ENCODE measurements at regions not wholly inside any gene's neighbourhood (a gene's known extent, or its start where the extent isn't known, plus 50 kb on each side); places are given as distances from the start of the nearest gene placed in this dataset.

DNA sequence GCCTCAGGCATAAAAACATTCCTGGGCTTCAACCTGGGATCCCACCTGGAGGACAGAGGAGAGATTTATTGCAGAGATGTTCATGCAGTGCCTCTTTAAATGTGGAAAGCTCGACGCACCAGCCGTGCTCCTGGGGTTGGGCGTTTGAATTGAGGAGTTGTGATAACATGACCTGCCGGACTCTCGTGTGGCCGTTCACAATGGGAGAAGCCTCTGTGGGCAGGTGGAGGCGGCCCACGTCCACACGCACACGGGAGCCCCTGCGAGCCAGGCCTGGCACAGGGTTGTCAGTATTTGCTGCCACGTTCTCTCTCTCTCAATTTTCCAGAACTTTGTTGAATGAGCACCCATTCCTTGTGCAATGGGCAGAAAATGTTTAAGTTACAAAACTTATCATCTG, 58.3 kb upstream of the PPARA start:
- no peak for DNase-seq

DNA sequence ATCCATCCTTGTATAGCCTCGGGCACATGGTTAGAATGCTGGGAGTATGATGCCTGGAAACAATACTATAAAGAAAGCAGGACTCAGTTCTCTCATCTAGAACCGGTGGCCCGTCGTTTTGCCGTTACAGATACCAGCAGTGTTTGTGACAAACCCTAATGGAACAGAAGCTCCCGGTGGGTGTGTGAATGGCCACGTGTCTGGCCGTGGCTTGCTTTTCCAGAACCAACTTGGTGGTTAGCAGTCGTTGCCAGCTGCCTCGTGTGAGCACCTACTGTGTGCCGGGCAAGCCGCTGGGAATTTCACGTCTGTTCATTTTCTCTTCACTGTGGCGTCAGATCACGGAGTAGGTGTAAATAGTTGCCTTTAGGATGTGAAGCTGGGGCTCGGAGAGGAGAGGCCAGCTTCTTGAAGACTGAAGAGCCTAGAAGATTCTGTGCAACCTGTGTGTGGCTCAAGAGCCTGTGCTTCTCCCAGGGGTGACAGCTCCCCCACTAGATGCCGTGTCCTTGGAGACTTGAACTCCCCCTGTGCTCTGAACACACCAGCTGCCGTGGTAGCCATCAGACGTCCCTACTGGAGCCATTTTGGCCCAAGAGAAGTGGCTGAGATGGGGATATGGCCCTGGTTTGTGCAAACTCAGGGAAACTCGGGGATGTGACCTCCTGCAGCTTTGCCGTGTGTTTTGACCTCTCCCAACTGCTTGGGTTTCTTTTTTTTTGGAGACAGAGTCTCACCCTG, 57.5 kb upstream of the PPARA start:
- no peak for DNase-seq

DNA sequence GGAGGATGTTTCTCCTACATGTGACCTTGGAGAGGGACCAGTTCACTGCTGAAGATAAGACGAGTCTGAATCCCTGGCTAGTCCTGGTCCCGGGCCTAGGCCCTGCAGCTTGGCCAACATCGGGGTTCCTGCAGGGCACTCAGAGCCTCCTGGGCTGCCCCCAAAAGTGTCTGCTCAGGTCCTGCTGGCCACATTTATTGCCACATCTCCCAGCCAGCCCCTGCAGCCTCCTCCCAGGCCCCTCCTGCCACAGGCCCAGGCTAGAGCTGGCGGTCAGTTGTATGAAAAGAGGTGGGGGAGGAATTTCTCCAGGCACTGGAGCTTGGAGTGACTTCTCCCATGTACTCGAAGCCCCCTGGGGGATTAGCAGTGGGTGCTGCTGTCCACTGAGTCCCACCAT, 56.5 kb upstream of the PPARA start:
- no peak for DNase-seq

DNA sequence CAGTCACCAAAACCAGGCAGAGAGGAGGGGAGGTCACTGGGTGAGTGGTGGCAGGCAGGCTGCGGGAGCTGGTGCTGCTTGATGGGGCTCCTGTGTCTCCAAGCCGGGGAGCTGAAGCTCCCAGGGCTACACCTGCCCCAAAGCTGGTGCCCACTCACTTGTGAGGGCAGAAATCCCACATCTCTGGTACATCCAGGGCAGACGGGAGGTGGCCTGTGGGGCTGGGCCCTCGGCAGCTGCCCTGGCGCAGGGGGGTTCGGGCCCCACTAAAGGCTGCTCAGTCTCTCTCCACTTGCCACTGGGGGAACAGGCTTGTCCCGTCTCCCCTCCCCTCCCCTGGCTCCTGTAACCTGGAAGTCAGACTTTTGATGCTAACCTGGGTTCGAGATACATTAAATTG, 55.6 kb upstream of the PPARA start:
- DNase-seq: no peak

DNA sequence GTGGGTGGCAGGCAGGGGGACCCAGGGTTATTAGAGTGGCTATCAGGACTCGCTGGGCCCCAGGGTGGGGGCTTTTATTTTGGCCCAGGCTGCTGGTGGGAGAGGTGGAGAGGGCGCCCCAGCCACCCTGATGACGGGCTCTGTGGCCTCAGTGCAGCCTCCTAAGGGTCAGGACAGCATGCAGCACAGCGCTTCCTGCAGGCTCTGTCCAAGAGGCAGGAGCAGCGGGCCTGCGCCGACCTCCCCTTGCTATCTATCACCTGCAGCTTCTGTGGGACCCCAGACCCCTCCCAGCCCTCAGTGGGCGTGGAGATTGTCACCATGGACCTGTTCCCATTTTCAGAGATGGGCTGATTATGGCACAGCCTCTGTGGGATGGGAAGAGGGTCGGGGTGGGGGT, 54.3 kb upstream of the PPARA start:
- no peak for DNase-seq

DNA sequence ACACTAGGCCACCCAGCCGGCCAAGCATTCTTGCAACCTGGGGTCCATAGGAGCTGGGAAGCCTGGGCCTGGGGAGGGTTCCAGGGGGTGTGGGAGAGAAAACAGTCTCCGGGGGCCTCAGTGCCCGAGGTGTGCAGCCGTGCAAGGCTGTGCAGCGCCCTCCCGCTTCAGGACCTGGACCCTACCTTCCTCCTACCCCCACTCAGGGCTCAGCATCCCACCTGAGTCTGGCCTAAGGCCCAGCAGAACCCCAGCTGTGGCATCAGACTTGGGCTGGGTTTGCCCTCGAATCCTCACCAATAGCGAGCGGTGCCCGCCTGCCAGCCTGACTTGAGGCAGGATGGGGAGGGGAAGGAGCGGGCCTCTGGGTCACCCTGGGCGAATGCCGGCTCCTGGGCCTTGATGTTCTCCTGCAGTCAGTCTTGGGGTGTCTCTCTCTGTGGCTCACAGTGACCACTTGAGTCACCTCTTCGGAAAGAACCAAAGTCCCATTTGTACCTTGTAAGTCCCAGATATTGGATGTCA, 53.6 kb upstream of the PPARA start:
- DNase-seq: no peak

DNA sequence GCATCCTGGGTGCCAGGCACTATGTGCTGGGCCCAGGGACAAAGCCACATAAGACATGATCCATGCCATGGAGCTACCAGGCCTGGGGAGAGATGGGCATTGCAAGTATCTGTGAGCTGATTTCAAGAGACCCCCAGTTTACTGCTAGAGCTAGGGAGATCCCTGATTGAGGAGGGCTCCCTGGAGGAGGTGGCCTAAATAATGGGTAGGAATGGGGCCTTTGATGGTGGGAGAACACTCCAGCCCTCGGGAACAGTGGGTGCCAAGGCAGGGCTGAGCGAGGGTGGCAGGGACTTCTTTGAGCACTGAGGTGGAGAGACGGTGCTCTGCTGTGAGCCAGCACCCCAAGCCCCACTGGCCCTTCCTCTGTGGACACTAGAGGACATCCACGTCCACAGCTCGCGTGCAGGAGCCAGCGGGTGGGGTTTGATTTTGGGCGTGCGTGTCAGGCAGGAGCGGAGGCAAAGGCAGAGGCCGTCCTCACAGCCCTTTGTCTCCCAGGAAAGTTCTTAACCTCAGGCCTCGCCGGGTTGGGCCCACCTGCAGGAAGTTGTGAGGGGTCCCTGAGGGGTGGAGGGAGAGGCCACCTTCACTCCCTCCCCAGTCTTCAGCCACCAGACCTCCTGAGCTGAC, 52.9 kb upstream of the PPARA start:
- DNase-seq: no peak

DNA sequence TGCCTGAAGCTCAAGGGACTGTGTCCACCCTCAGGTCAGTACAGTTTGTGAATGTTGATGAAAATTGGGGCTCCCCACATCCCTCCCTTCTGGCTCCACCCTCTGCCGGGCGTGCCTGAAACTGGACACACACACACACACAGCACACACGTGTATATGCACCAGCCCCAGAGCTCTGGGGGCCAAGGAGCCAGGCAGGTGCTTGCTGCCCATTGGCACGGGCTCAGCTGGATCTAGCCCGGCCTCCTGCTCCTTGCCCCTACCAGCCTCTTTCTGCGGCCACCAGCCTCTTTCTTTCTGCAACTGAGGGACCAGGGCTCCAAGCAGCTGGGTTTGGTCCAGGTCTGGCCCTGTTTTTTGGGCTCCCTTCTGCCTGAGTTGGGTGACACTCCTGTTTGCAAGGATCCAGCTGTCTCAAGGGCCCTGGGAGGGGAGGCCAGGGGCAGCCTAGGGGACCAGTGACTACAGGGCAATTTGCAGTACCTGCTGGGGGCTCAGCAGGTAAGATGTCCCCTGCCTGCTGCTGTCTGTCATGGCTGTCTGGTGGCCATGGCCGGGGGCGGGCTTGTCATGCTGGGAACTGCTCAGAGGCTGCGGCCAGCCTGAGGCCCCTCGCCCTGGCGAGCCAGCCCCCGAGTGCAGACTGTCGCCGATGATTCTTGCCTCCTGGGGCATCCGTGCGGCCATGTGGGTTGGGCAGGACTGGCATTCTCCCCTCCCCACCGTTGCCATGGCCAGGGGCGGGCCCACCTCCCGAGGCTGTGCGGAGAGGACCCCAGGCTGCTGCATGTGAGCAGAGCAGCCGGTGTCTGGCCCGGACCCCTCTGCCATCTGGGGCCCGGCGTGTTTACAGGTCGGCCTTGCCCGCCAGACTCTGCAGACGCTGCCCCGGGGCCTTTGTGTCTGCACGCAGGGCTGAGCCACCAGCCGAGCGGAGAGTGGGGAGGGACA, 51.5 kb upstream of the PPARA start:
- DNase-seq: no peak

DNA sequence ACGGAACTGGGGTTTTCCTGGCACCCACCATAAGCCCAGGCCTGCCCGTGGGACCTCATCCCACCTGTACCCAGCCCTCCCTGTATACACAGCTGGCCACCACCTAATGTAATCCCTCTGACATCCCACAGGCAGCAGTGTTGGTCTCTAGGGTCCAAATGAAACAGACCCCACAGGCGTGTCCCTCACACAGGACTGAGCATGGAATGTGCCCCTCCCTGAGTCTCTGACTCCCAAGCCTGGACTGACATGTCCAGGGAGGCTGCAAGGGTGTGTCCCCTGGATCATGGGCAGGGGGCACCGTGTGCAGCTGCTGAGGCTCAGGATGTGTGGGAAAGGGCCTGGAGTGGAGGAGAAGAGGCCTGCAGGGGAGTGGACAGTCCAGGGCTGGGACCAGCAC, 50.6 kb upstream of the PPARA start:
- DNase-seq: no peak

DNA sequence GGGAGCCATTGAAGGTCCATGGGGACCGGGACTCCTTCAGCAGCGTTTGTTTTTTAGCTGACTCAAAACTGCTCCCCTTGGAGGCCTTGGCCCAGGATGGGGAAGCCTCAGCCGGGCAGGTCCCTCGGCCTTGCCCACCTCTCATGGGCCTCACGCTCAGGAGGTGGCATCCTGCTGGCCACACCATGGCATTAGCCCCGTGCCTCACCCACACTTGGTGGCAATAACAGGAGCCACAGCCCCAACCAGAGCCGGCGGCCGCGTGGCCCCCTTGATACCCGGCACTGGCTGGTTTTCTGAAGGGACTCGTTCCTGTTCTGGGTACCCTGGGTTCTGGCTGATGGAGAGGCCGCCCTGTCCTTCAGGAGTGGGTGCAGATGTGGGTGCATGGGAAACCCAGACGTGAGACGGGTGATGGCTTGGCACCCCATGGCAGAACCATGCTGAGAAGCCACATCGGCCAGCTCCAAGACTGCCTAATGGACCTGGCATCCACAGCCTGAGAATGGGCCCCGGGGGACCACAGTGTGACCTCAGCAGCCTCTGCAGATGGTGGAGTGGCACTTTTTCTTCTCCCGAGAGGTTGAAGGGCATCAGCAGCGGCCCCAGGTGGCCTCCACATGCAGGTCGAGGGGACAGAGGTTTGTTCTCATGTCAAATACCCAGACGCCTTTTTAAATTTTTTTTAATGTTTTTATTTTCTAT, 49.8 kb upstream of the PPARA start:
- no peak for DNase-seq
